ENCODE measurements at regions not wholly inside any gene's neighbourhood (a gene's known extent, or its start where the extent isn't known, plus 50 kb on each side); places are given as distances from the start of the nearest gene placed in this dataset.

- Mint-ChIP-seq H3K4me3 (peak overlapping the region; percentile 44; the same call in 1 of the 2 replicates), H3K27ac (no peak overlapping the region; the same call in 1 of the 2 replicates), H3K4me1 (ENCODE audit: low read depth) (no peaks in the 10 kb centered on the region), H3K9me3 (no peaks in the 10 kb centered on the region), H3K27me3 (ENCODE audit: insufficient read depth) (peaks cover 2% of the 10 kb centered on the region), H3K36me3 (ENCODE audit: low read depth) (no peaks in the 10 kb centered on the region)
- no peak for DNase-seq
- TF ChIP-seq, protein P1, sequence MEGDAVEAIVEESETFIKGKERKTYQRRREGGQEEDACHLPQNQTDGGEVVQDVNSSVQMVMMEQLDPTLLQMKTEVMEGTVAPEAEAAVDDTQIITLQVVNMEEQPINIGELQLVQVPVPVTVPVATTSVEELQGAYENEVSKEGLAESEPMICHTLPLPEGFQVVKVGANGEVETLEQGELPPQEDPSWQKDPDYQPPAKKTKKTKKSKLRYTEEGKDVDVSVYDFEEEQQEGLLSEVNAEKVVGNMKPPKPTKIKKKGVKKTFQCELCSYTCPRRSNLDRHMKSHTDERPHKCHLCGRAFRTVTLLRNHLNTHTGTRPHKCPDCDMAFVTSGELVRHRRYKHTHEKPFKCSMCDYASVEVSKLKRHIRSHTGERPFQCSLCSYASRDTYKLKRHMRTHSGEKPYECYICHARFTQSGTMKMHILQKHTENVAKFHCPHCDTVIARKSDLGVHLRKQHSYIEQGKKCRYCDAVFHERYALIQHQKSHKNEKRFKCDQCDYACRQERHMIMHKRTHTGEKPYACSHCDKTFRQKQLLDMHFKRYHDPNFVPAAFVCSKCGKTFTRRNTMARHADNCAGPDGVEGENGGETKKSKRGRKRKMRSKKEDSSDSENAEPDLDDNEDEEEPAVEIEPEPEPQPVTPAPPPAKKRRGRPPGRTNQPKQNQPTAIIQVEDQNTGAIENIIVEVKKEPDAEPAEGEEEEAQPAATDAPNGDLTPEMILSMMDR (IDR thresholded peaks at IDR 0.05), result no peak
Observed at GRCh38 chr2:157122776-157123175, 134.7 kb upstream of the GALNT5 start.

DNA sequence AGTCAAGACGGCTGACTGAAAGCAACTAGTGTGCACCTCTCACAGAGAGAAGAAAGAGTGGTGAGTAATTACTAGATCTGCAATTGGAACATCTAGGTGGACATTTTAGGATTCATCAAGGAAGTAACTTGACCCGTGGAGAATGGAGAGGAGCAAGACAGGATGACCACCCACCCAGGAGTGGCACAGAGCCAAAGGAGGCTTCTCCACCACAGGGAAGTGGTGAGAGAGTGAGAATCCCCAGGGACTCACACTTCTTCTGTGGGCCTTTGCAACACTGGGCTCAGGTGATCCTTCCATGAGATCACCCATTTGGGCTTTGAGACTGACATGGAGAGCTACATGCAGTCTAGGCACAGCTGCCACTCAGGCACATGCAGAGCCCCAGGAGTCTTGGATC, 132.8 kb upstream of the GALNT5 start:
- Mint-ChIP-seq H3K4me1 (ENCODE audit: low read depth) (no peaks in the 10 kb centered on the region), H3K9me3 (no peaks in the 10 kb centered on the region), H3K27ac (no peak overlapping the region), H3K27me3 (ENCODE audit: insufficient read depth) (peaks cover 5% of the 10 kb centered on the region), H3K4me3 (no peak overlapping the region), H3K36me3 (ENCODE audit: low read depth) (no peaks in the 10 kb centered on the region)
- no peak for DNase-seq
- TF ChIP-seq, protein P1 (IDR thresholded peaks at IDR 0.05), result no peak

GRCh38 chr2:157125685-157126084, 131.8 kb upstream of the GALNT5 start:
- TF ChIP-seq, protein P1 (IDR thresholded peaks at IDR 0.05), result no peak
- no peaks in the 10 kb centered on the region for H3K9me3 Mint-ChIP-seq
- peaks cover 5% of the 10 kb centered on the region for H3K27me3 Mint-ChIP-seq (ENCODE audit: insufficient read depth)
- no peak overlapping the region for H3K27ac Mint-ChIP-seq
- no peaks in the 10 kb centered on the region for H3K36me3 Mint-ChIP-seq (ENCODE audit: low read depth)
- H3K4me1 Mint-ChIP-seq (ENCODE audit: low read depth), result no peaks in the 10 kb centered on the region
- H3K4me3 Mint-ChIP-seq, result no peak overlapping the region
- no peak for DNase-seq

- DNase-seq, result no peak
- peaks cover 9% of the 10 kb centered on the region for H3K27me3 Mint-ChIP-seq (ENCODE audit: insufficient read depth)
- TF ChIP-seq, protein P1 (IDR thresholded peaks at IDR 0.05), result no peak
- no peak overlapping the region for H3K27ac Mint-ChIP-seq
- H3K9me3 Mint-ChIP-seq, result no peaks in the 10 kb centered on the region
- H3K4me1 Mint-ChIP-seq (ENCODE audit: low read depth), result no peaks in the 10 kb centered on the region
- peak overlapping the region; percentile 44; the same call in 1 of the 2 replicates for H3K4me3 Mint-ChIP-seq
- no peaks in the 10 kb centered on the region for H3K36me3 Mint-ChIP-seq (ENCODE audit: low read depth)
Observed at GRCh38 chr2:157127249-157128012, 130.1 kb upstream of the GALNT5 start.

GRCh38 chr2:157143901-157144300, 113.6 kb upstream of the GALNT5 start:
- Mint-ChIP-seq H3K4me1 (ENCODE audit: low read depth) (peaks cover 7% of the 10 kb centered on the region; the same call in 1 of the 2 replicates), H3K9me3 (no peaks in the 10 kb centered on the region), H3K27ac (no peak overlapping the region), H3K4me3 (no peak overlapping the region), H3K27me3 (ENCODE audit: insufficient read depth) (peaks cover 5% of the 10 kb centered on the region), H3K36me3 (ENCODE audit: low read depth) (no peaks in the 10 kb centered on the region)
- no peak for DNase-seq
- TF ChIP-seq, protein P1 (IDR thresholded peaks at IDR 0.05), result no peak
